ENCODE measurements at regions not wholly inside any gene's neighbourhood (a gene's known extent, or its start where the extent isn't known, plus 50 kb on each side); places are given as distances from the start of the nearest gene placed in this dataset.

DNA sequence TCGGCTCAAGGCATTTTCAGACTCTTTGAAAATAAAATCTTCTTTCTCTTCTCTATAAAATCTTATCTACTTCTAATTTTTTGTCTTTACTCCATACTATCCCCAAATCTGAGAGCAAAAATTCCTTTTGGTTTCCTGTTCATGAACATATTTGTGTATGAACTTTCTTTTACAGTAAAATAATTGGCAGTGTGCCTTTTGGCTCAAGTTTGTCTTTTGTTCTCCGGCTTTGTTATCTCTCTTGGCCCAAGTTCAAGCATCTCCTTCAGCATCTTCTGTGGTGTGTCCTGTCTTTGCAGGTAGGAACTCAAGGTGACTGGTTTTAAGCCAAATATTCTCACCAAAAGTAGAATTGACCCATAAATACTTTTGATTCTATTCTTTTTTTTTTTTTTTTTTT, 276.6 kb upstream of the FAT1 start:
- TF ChIP-seq, protein P1, sequence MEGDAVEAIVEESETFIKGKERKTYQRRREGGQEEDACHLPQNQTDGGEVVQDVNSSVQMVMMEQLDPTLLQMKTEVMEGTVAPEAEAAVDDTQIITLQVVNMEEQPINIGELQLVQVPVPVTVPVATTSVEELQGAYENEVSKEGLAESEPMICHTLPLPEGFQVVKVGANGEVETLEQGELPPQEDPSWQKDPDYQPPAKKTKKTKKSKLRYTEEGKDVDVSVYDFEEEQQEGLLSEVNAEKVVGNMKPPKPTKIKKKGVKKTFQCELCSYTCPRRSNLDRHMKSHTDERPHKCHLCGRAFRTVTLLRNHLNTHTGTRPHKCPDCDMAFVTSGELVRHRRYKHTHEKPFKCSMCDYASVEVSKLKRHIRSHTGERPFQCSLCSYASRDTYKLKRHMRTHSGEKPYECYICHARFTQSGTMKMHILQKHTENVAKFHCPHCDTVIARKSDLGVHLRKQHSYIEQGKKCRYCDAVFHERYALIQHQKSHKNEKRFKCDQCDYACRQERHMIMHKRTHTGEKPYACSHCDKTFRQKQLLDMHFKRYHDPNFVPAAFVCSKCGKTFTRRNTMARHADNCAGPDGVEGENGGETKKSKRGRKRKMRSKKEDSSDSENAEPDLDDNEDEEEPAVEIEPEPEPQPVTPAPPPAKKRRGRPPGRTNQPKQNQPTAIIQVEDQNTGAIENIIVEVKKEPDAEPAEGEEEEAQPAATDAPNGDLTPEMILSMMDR (optimal IDR thresholded peaks at IDR 0.05 in 1 of 3, IDR thresholded peaks at IDR 0.05 in 1 of 3, conservative IDR thresholded peaks at IDR 0.05 in 1 of 3; ENCODE audit: extremely low read depth in 1 of 3, insufficient read depth in 2 of 3, low read length in 3 of 3): no peak
- TF ChIP-seq EZH2 (IDR thresholded peaks at IDR 0.05; ENCODE audit: low read length): no peak
